ENCODE measurements at regions not wholly inside any gene's neighbourhood (a gene's known extent, or its start where the extent isn't known, plus 50 kb on each side); places are given as distances from the start of the nearest gene placed in this dataset.

DNA sequence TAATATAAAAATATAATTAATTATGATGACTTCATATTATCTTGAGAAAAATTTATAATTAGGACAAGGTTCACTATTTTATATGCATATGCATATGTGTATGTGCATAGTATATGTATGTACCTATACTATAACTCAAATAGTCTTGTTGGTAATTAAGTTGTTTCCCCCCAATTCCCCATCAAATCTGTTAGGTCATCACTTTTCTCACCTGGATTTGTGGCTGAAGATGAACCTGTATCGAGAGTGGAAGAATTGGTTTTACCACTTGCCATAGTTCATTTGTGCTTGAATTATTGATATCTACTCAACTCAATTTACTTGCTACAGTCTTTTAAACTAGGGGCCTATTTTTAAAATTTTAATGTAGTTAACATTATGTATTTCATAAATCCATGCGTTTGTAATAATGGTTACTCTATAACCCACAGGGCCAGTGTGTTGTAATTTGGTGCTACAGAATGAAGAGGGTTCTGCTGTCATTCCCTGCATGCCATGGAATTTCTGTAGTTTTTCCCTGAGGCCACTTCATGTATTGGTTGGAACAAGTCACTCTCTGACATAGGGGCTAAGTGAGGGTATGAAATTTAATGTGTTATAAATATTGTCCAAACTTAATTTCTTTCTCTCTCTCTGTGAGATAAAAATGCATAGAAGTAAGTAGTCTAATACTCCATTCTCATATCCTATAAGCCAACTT lies 74.9 kb downstream of the TAF11L14 start:
- H3K36me3 ChIP-seq, result no peaks in the 10 kb centered on the region
- H3K9me3 ChIP-seq (replicated peaks), result peaks cover 15% of the 10 kb centered on the region
- no peak overlapping the region for H3K27ac ChIP-seq (replicated peaks)
- H3K4me1 ChIP-seq, result no peaks in the 10 kb centered on the region
- intact Hi-C loops (cut with micrococcal nuclease), result no loop called here
- no peaks in the 10 kb centered on the region for H3K27me3 ChIP-seq (ENCODE audit: low read depth)
- TF ChIP-seq, protein P1, sequence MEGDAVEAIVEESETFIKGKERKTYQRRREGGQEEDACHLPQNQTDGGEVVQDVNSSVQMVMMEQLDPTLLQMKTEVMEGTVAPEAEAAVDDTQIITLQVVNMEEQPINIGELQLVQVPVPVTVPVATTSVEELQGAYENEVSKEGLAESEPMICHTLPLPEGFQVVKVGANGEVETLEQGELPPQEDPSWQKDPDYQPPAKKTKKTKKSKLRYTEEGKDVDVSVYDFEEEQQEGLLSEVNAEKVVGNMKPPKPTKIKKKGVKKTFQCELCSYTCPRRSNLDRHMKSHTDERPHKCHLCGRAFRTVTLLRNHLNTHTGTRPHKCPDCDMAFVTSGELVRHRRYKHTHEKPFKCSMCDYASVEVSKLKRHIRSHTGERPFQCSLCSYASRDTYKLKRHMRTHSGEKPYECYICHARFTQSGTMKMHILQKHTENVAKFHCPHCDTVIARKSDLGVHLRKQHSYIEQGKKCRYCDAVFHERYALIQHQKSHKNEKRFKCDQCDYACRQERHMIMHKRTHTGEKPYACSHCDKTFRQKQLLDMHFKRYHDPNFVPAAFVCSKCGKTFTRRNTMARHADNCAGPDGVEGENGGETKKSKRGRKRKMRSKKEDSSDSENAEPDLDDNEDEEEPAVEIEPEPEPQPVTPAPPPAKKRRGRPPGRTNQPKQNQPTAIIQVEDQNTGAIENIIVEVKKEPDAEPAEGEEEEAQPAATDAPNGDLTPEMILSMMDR (IDR thresholded peaks at IDR 0.05; ENCODE audit: borderline replicate concordance), result no peak
- no peak for DNase-seq
- H3K4me3 ChIP-seq, result no peak overlapping the region

DNA sequence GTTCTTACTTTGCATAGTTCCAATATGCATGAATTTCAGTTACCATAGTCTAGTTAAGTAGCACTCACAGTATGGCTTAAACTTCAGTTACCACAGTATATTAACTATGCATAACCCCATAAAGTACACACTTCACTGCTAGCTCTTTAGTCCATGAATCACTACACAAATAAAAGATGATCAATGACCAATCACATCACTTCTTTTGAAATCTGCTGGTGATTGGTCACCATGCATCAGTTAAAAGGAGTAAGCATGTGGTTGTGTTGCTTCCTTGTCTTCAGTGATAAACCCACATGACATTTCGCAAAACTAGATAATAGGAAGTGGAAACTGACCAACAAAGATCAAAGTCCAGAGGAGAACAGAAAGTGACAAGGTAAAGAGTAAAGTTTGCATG lies 79.0 kb downstream of the TAF11L14 start:
- intact Hi-C loops (cut with micrococcal nuclease), result no loop called here
- Histone ChIP-seq H3K27me3 (ENCODE audit: low read depth) (no peaks in the 10 kb centered on the region), H3K9me3 (replicated peaks) (peaks cover 7% of the 10 kb centered on the region), H3K27ac (replicated peaks) (no peak overlapping the region), H3K36me3 (no peaks in the 10 kb centered on the region), H3K4me3 (no peak overlapping the region), H3K4me1 (no peaks in the 10 kb centered on the region)
- TF ChIP-seq, protein P1 (IDR thresholded peaks at IDR 0.05; ENCODE audit: borderline replicate concordance), result no peak
- DNase-seq, result no peak

DNA sequence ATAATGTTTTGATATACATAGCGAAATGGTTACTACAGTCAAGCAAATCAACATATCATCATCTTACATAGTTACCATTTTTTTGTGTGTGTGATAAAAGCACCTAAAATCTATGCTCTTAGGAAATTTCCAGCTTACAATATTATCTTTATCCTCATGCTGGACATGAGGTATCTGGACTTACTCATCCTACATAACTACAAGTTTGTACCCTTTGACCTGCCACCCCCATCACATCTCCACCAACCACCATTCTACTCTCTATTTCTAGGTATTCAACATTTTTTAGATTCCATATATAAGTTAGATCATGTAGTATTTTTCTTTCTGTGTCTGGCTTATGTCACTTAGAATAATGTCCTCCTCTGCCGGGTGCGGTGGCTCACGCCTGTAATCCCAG lies 79.9 kb downstream of the TAF11L14 start:
- no peak overlapping the region for H3K4me3 ChIP-seq
- intact Hi-C loops (cut with micrococcal nuclease), result no loop called here
- no peak for DNase-seq
- TF ChIP-seq, protein P1 (IDR thresholded peaks at IDR 0.05; ENCODE audit: borderline replicate concordance), result no peak
- peaks cover 7% of the 10 kb centered on the region for H3K9me3 ChIP-seq (replicated peaks)
- no peaks in the 10 kb centered on the region for H3K27me3 ChIP-seq (ENCODE audit: low read depth)
- no peaks in the 10 kb centered on the region for H3K4me1 ChIP-seq
- H3K27ac ChIP-seq (replicated peaks), result no peak overlapping the region
- no peaks in the 10 kb centered on the region for H3K36me3 ChIP-seq

DNA sequence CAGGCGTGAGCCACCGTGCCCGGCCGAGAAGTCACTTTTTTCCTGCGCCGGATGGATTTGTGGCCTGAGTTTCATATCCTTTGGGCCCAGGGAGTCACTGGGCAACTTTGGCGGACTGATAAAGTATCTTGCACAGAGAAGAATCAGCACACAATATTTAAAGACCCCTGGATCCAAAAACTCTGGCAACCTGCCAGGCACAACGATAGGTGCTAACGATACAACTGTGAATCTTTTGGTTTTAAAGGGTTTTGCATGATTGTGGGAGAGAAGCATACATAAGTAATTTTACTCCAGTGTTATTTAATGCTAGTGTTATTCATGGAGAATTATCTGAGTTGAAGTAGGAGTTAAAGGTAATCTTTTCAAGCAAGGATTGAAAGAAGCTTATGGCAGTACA lies 85.3 kb downstream of the TAF11L14 start:
- H3K4me3 ChIP-seq, result no peak overlapping the region
- no peaks in the 10 kb centered on the region for H3K36me3 ChIP-seq
- no peaks in the 10 kb centered on the region for H3K27me3 ChIP-seq (ENCODE audit: low read depth)
- TF ChIP-seq, protein P1 (IDR thresholded peaks at IDR 0.05; ENCODE audit: borderline replicate concordance), result no peak
- intact Hi-C loops (cut with micrococcal nuclease), result no loop called here
- no peaks in the 10 kb centered on the region for H3K4me1 ChIP-seq
- DNase-seq, result no peak
- H3K27ac ChIP-seq (replicated peaks), result no peak overlapping the region
- H3K9me3 ChIP-seq (replicated peaks), result peaks cover 11% of the 10 kb centered on the region

DNA sequence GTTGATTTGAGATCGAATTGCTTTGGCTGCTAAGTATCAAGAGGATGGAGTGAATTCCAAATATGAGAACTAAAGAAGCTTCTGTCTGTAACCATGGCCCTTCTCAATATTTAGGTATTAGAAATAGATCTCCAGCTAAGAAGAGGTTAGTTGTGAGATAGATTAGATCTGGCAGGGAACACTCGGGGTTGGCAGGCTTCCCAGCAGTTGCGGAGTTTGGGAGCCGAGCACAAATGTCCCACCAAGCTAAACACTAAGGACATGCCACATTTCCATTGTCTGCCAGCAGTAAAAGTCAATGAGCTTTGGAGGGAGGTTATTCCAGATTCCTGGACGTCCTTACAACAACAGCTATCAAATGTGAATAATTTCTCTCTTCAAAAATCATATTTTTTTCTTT lies 85.8 kb downstream of the TAF11L14 start:
- intact Hi-C loops (cut with micrococcal nuclease), result no loop called here

More for the DNA sequence above, 85.8 kb downstream of the TAF11L14 start:
- Histone ChIP-seq H3K9me3 (replicated peaks) (peaks cover 10% of the 10 kb centered on the region), H3K27me3 (ENCODE audit: low read depth) (no peaks in the 10 kb centered on the region), H3K4me1 (no peaks in the 10 kb centered on the region), H3K36me3 (no peaks in the 10 kb centered on the region), H3K27ac (replicated peaks) (no peak overlapping the region), H3K4me3 (no peak overlapping the region)
- TF ChIP-seq, protein P1 (IDR thresholded peaks at IDR 0.05; ENCODE audit: borderline replicate concordance), result no peak
- no peak for DNase-seq

Data from left ventricle myocardium inferior (tissue), 1 donor.